Glutamatergic neuron (in vitro differentiated cells): ENCODE measurements at regions not wholly inside any gene's neighbourhood (a gene's known extent, or its start where the extent isn't known, plus 50 kb on each side); places are given as distances from the start of the nearest gene placed in this dataset.

ENCODE experiments used
- DNase-seq: peaks from one replicate; pipeline ENCODE4 v3.0.0; 2022
- H3K27ac Mint-ChIP-seq: one replicate; pipeline ENCODE4 v1.8.0; 2020; ENCODE audit warnings: mild to moderate bottlenecking, mixed read lengths, inconsistent platforms; ENCODE audit not compliant: unreplicated experiment
- H3K27me3 Mint-ChIP-seq: one replicate; pipeline ENCODE4 v1.8.0; 2020; ENCODE audit warnings: mild to moderate bottlenecking, moderate library complexity, mixed read lengths, inconsistent platforms; ENCODE audit not compliant: unreplicated experiment
- H3K36me3 Mint-ChIP-seq: one replicate; pipeline ENCODE4 v1.8.0; 2020; ENCODE audit warnings: mild to moderate bottlenecking, mixed read lengths, inconsistent platforms; ENCODE audit not compliant: unreplicated experiment
- H3K4me1 Mint-ChIP-seq: one replicate; pipeline ENCODE4 v1.8.0; 2020; ENCODE audit warnings: mild to moderate bottlenecking, low read depth, mixed read lengths, inconsistent platforms; ENCODE audit not compliant: unreplicated experiment
- H3K4me3 Mint-ChIP-seq: one replicate; pipeline ENCODE4 v1.8.0; 2020; ENCODE audit warnings: mild to moderate bottlenecking, mixed read lengths, inconsistent platforms; ENCODE audit not compliant: unreplicated experiment
- H3K9me3 Mint-ChIP-seq: one replicate; pipeline ENCODE4 v1.8.0; 2020; ENCODE audit warnings: mild to moderate bottlenecking, moderate library complexity, mixed read lengths, inconsistent platforms; ENCODE audit not compliant: unreplicated experiment
- TF ChIP-seq, protein P1 (sequence below): fragments of 200-600 bp; sonication (generic); IDR thresholded peaks from one replicate; pipeline ENCODE4 v1.5.0; 2021; ENCODE audit not compliant: partially characterized antibody, unreplicated experiment

DNA sequence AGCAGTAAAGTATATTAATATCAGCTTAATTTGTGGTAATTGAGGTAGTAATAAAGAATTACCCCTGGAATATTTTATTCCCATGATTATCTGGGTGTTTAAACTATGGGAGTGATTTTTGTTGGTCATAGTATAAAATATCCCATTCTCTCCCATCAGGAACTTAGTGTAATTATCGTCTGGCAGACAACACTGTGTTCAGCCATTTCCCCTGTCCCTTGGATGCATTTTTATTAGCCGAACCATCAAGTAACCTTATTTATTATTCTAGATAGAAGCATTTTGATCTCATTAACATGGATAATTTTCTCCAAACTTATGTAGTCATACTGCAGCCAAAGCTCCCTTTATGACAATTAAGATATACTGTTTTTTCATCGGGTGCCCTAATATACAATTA lies 320.8 kb downstream of the MAT2B start:
- no peaks in the 10 kb centered on the region for H3K4me1 Mint-ChIP-seq
- H3K27me3 Mint-ChIP-seq = peaks cover 1% of the 10 kb centered on the region
- H3K27ac Mint-ChIP-seq = no peak overlapping the region
- TF ChIP-seq, protein P1, sequence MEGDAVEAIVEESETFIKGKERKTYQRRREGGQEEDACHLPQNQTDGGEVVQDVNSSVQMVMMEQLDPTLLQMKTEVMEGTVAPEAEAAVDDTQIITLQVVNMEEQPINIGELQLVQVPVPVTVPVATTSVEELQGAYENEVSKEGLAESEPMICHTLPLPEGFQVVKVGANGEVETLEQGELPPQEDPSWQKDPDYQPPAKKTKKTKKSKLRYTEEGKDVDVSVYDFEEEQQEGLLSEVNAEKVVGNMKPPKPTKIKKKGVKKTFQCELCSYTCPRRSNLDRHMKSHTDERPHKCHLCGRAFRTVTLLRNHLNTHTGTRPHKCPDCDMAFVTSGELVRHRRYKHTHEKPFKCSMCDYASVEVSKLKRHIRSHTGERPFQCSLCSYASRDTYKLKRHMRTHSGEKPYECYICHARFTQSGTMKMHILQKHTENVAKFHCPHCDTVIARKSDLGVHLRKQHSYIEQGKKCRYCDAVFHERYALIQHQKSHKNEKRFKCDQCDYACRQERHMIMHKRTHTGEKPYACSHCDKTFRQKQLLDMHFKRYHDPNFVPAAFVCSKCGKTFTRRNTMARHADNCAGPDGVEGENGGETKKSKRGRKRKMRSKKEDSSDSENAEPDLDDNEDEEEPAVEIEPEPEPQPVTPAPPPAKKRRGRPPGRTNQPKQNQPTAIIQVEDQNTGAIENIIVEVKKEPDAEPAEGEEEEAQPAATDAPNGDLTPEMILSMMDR = no peak
- peaks cover 10% of the 10 kb centered on the region for H3K36me3 Mint-ChIP-seq
- H3K4me3 Mint-ChIP-seq = no peak overlapping the region
- H3K9me3 Mint-ChIP-seq = peaks cover 4% of the 10 kb centered on the region
- DNase-seq = no peak

DNA sequence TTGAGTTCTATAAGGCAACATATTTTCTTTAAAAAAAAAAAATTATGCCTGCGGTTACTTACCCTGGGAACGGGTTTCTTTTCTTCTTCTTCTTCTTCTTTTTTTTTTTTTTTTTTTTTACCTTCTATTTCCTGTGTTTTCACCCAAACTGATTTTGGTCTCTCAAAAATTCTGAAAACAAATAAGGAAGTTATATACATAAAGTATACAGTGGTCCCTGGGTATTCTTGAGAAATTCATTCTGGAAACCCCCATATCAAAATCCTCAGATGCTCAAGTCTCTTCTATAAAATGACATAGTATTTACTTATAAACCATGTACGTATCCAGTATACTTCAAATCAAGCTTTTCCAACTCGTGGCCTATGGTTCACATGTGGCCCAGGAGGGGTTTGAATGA lies 326.7 kb downstream of the MAT2B start:
- H3K4me3 Mint-ChIP-seq = no peak overlapping the region
- DNase-seq = no peak
- H3K4me1 Mint-ChIP-seq = no peaks in the 10 kb centered on the region
- peaks cover 8% of the 10 kb centered on the region for H3K36me3 Mint-ChIP-seq
- no peaks in the 10 kb centered on the region for H3K9me3 Mint-ChIP-seq
- TF ChIP-seq, protein P1 = no peak
- no peaks in the 10 kb centered on the region for H3K27me3 Mint-ChIP-seq
- no peak overlapping the region for H3K27ac Mint-ChIP-seq

DNA sequence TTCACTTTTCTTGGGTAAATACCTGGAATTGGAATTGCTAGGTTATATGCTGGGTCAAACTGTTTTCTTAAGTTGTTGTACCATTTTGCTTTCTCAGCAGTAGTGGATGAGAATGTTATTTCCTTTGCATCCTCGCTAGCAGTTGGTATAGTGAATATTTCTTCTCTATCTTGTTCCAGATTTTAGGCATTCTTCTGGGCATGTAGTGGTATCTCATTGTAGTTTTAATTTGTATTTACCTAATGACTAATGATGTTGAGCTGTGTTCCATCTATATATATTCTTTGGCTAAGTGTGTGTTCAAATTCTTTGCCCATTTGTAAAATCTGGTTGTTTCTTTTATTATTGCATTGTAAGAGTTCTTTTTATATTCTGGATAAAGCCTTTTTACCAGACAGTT lies 333.3 kb downstream of the MAT2B start:
- Mint-ChIP-seq H3K4me1 (no peaks in the 10 kb centered on the region), H3K36me3 (no peaks in the 10 kb centered on the region), H3K27me3 (peaks cover 2% of the 10 kb centered on the region), H3K27ac (no peak overlapping the region), H3K9me3 (no peaks in the 10 kb centered on the region), H3K4me3 (no peak overlapping the region)
- TF ChIP-seq, protein P1 = no peak
- DNase-seq = no peak

DNA sequence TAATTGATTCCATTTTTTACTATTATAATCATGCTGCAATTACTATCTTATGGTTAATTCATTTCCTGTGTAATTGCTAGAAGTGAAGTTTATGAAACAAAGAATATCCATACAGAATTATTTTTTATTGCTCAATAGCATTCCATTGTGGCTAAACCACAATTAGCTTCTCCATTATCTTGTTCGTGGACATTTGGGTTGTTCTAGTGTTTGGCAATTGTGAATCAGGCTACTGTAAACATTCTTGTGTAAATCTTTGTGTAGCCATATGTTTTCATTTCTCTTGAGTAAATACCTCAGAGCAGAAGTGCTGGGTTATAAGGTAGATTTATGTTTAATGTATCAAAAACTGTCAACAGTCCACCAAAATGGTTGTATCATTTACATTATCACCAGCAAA lies 341.1 kb downstream of the MAT2B start:
- H3K36me3 Mint-ChIP-seq = no peaks in the 10 kb centered on the region
- H3K27me3 Mint-ChIP-seq = no peaks in the 10 kb centered on the region
- TF ChIP-seq, protein P1 = no peak
- H3K4me3 Mint-ChIP-seq = no peak overlapping the region
- no peaks in the 10 kb centered on the region for H3K9me3 Mint-ChIP-seq
- H3K4me1 Mint-ChIP-seq = no peaks in the 10 kb centered on the region
- DNase-seq = no peak
- H3K27ac Mint-ChIP-seq = no peak overlapping the region

DNA sequence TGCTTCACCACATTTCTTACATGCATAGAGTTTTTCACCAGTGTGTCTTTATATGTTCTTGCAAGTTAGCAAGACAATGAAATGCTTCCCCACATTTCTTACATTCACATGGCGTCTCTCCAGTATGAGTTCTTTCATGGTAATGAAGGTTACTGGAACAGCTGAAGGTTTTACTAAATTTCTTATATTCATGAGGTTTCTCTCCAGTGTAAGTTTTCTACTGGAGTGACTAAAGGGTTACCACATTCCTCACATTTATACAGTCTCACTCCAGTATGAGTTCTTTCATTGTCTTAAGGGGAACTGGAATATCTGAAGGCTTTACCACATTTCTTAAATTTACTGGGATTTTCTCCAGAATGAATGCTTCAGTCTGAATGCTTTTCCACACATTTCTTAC lies 350.3 kb downstream of the MAT2B start:
- Mint-ChIP-seq H3K4me3 (no peak overlapping the region), H3K4me1 (no peaks in the 10 kb centered on the region), H3K36me3 (peaks cover 24% of the 10 kb centered on the region), H3K27me3 (no peaks in the 10 kb centered on the region), H3K27ac (no peak overlapping the region), H3K9me3 (peaks cover 5% of the 10 kb centered on the region)
- no peak for DNase-seq
- TF ChIP-seq, protein P1 = no peak
